Keratinocyte (primary cell): ENCODE measurements at regions not wholly inside any gene's neighbourhood (a gene's known extent, or its start where the extent isn't known, plus 50 kb on each side); places are given as distances from the start of the nearest gene placed in this dataset.

ENCODE experiments used
- DNase-seq: peaks from one replicate; pipeline ENCODE4 v3.0.0-alpha.2; 2011; ENCODE audit warnings: low read depth, missing footprints, low spot score
- FAIRE-seq: peaks from 2 replicates; lab custom pipeline; 2011; peaks lifted over from hg19 to GRCh38; lab: Jason Lieb, UNC
- H2AFZ ChIP-seq: 2 replicates; pipeline ENCODE4 v1.6.0; 2012; ENCODE audit warnings: low read length, control low read depth, inconsistent platforms; ENCODE audit not compliant: control insufficient read depth
- H3K27ac ChIP-seq: 2 replicates; pipeline ENCODE4 v1.5.1; 2011; ENCODE audit warnings: low read length; ENCODE audit not compliant: control insufficient read depth, insufficient read depth
- H3K27me3 ChIP-seq: 3 replicates; pipeline ENCODE4 v1.6.0; 2011; ENCODE audit warnings: low read length; ENCODE audit not compliant: control insufficient read depth, insufficient read depth; ENCODE audit errors: extremely low read depth
- H3K36me3 ChIP-seq, 2 experiments: 2 replicates in 1 of 2; 3 replicates in 1 of 2; pipeline ENCODE4 v1.5.1; 2011; ENCODE audit warnings: low read length in 2 of 2, mild to moderate bottlenecking in 1 of 2; ENCODE audit not compliant: control insufficient read depth in 2 of 2, insufficient read depth in 2 of 2; ENCODE audit errors: extremely low read depth in 1 of 2
- H3K4me1 ChIP-seq: 3 replicates; pipeline ENCODE4 v1.5.1; 2011; ENCODE audit warnings: low read length; ENCODE audit not compliant: control insufficient read depth, insufficient read depth; ENCODE audit errors: extremely low read depth
- H3K4me2 ChIP-seq: 3 replicates; pipeline ENCODE4 v1.6.0; 2011; ENCODE audit warnings: low read depth, low read length; ENCODE audit not compliant: control insufficient read depth, insufficient read depth; ENCODE audit errors: extremely low read depth
- H3K4me3 ChIP-seq, 3 experiments: fragments of 200-600 bp in 1 of 3; sonication (generic) in 1 of 3; 2 replicates in 2 of 3; 3 replicates in 1 of 3; pipeline ENCODE4 v1.5.1; 2011 to 2016; ENCODE audit warnings: low read length in 3 of 3, mild to moderate bottlenecking in 3 of 3, control low read depth in 2 of 3, inconsistent platforms in 1 of 3, low read depth in 1 of 3, mixed read lengths in 1 of 3, mixed run types in 1 of 3, moderate library complexity in 1 of 3; ENCODE audit not compliant: control insufficient read depth in 2 of 3, insufficient read depth in 2 of 3; ENCODE audit errors: extremely low read depth in 1 of 3
- H3K79me2 ChIP-seq: 2 replicates; pipeline ENCODE4 v1.6.0; 2012; ENCODE audit warnings: low read length; ENCODE audit not compliant: control insufficient read depth, insufficient read depth
- H3K9ac ChIP-seq: 3 replicates; pipeline ENCODE4 v1.6.0; 2011; ENCODE audit warnings: low read length; ENCODE audit not compliant: control insufficient read depth, insufficient read depth; ENCODE audit errors: extremely low read depth
- H3K9me1 ChIP-seq: 3 replicates; pipeline ENCODE4 v1.6.0; 2011; ENCODE audit warnings: low read length; ENCODE audit not compliant: control insufficient read depth, insufficient read depth; ENCODE audit errors: extremely low read depth
- H3K9me3 ChIP-seq: 2 replicates; pipeline ENCODE4 v1.5.1; 2012; ENCODE audit warnings: low read depth, low read length; ENCODE audit not compliant: control insufficient read depth
- H4K20me1 ChIP-seq: 3 replicates; pipeline ENCODE4 v1.6.0; 2011; ENCODE audit warnings: low read length; ENCODE audit not compliant: control insufficient read depth, insufficient read depth; ENCODE audit errors: extremely low read depth
- CTCF ChIP-seq, 3 experiments: IDR thresholded peaks in 1 of 3; conservative IDR thresholded peaks in 1 of 3; optimal IDR thresholded peaks in 1 of 3; 2 replicates in 2 of 3; 3 replicates in 1 of 3; pipeline versions ENCODE3 to v1.5.1; 2011; ENCODE audit warnings: low read length in 3 of 3, mild to moderate bottlenecking in 3 of 3, moderate library complexity in 2 of 3, control low read depth in 1 of 3, inconsistent platforms in 1 of 3; ENCODE audit not compliant: insufficient read depth in 2 of 3; ENCODE audit errors: extremely low read depth in 1 of 3
- EZH2 ChIP-seq: IDR thresholded peaks from one replicate; pipeline ENCODE4 v1.6.1; 2012; ENCODE audit warnings: inconsistent platforms, mild to moderate bottlenecking, low read length, moderate library complexity
- dilution Hi-C: fragments of 300-500 bp; cut with MboI; formaldehyde crosslinking; loops from one replicate; pipeline ENCODE4 v1.7.0; 2020; ENCODE audit warnings: low sequenced_read_pairs; ENCODE audit not compliant: extremely low pct_ligation_motif_present

GRCh38 chr4:178314287-178314686 is 872.0 kb upstream of the AGA start:
- TF ChIP-seq EZH2, result no peak
- H3K4me2 ChIP-seq, result no peak overlapping the region

GRCh38 chr4:178316211-178316610 is 874.0 kb upstream of the AGA start:
- FAIRE-seq, result no peak
- Histone ChIP-seq H4K20me1 (no peaks in the 10 kb centered on the region), H3K4me2 (no peak overlapping the region), H3K27me3 (no peaks in the 10 kb centered on the region), H3K9ac (no peak overlapping the region), H3K79me2 (no peaks in the 10 kb centered on the region), H3K36me3 (no peaks in the 10 kb centered on the region), H3K27ac (no peak overlapping the region), H2AFZ (no peak overlapping the region), H3K9me1 (no peaks in the 10 kb centered on the region), H3K4me1 (no peaks in the 10 kb centered on the region), H3K9me3 (no peaks in the 10 kb centered on the region), H3K4me3 (no peak overlapping the region)
- dilution Hi-C loops, result no loop called here
- TF ChIP-seq CTCF (optimal IDR thresholded peaks at IDR 0.05 in 1 of 3, IDR thresholded peaks at IDR 0.05 in 1 of 3, conservative IDR thresholded peaks at IDR 0.05 in 1 of 3; ENCODE audit: extremely low read depth in 1 of 3, insufficient read depth in 2 of 3, low read length in 3 of 3), result no peak
- TF ChIP-seq EZH2, result no peak
- no peak for DNase-seq

More at GRCh38 chr4:178314287-178314686, 872.0 kb upstream of the AGA start:
- Histone ChIP-seq H3K36me3 (no peaks in the 10 kb centered on the region), H3K9ac (no peak overlapping the region), H3K4me3 (no peak overlapping the region), H3K27me3 (no peaks in the 10 kb centered on the region), H4K20me1 (no peaks in the 10 kb centered on the region), H3K79me2 (no peaks in the 10 kb centered on the region), H3K4me1 (no peaks in the 10 kb centered on the region), H3K27ac (no peak overlapping the region), H3K9me3 (no peaks in the 10 kb centered on the region), H3K9me1 (no peaks in the 10 kb centered on the region), H2AFZ (no peak overlapping the region)
- DNase-seq (no peak), FAIRE-seq (no peak)
- dilution Hi-C loops, result no loop called here

- Histone ChIP-seq H3K9ac (no peak overlapping the region), H3K9me1 (no peaks in the 10 kb centered on the region), H3K27me3 (no peaks in the 10 kb centered on the region), H4K20me1 (no peaks in the 10 kb centered on the region), H3K36me3 (no peaks in the 10 kb centered on the region), H3K9me3 (no peaks in the 10 kb centered on the region), H3K4me3 (no peak overlapping the region), H3K4me1 (no peaks in the 10 kb centered on the region), H2AFZ (no peak overlapping the region), H3K79me2 (no peaks in the 10 kb centered on the region), H3K4me2 (no peak overlapping the region), H3K27ac (no peak overlapping the region)
- no peak for DNase-seq
- no peak for FAIRE-seq
- dilution Hi-C loops, result no loop called here
- TF ChIP-seq EZH2, result no peak
- TF ChIP-seq CTCF (optimal IDR thresholded peaks at IDR 0.05 in 1 of 3, IDR thresholded peaks at IDR 0.05 in 1 of 3, conservative IDR thresholded peaks at IDR 0.05 in 1 of 3; ENCODE audit: extremely low read depth in 1 of 3, insufficient read depth in 2 of 3, low read length in 3 of 3), result no peak
Measured at GRCh38 chr4:178320003-178320402, 877.8 kb upstream of the AGA start.
